Spinal cord (tissue), 9 donors: ENCODE measurements at regions not wholly inside any gene's neighbourhood (a gene's known extent, or its start where the extent isn't known, plus 50 kb on each side); places are given as distances from the start of the nearest gene placed in this dataset.
"Not testable (repeated sequence)": the region's sequence is repeated elsewhere in the genome, so short reads cannot be mapped to it uniquely, and the experiment has no call there.

Experiments used
- DNase-seq, 6 donors: peaks; one replicate each; pipeline versions ENCODE4 v3.0.0 to v3.0.0-alpha.2; 2013 to 2015; ENCODE audit warnings: low spot score in 6 of 6, low read depth in 4 of 6
- H3K27ac ChIP-seq: one replicate; pipeline ENCODE4 v1.5.1; 2013; ENCODE audit warnings: low read depth, low read length, control low read depth
- H3K27me3 ChIP-seq: one replicate; pipeline ENCODE4 v1.6.1; 2013; ENCODE audit warnings: low read length; ENCODE audit not compliant: control insufficient read depth, insufficient read depth
- H3K36me3 ChIP-seq: one replicate; pipeline ENCODE4 v1.6.1; 2013; ENCODE audit warnings: low read length; ENCODE audit not compliant: control insufficient read depth, insufficient read depth
- H3K4me1 ChIP-seq: one replicate; pipeline ENCODE4 v1.6.1; 2013; ENCODE audit warnings: low read length; ENCODE audit not compliant: control insufficient read depth, insufficient read depth
- H3K4me3 ChIP-seq: one replicate; pipeline ENCODE4 v1.5.1; 2013; ENCODE audit warnings: low read depth, low read length, control low read depth
- H3K9me3 ChIP-seq: one replicate; pipeline ENCODE4 v1.6.1; 2013; ENCODE audit warnings: low read length; ENCODE audit not compliant: control insufficient read depth, insufficient read depth
- WGBS: methylation state at CpG from one replicate; pipeline ENCODE4 v1.1.5; 2013; ENCODE audit warnings: missing lambda C conversion rate; ENCODE audit not compliant: insufficient coverage; 5-methylcytosine and 5-hydroxymethylcytosine counted together
- donor health status: healthy.

DNA sequence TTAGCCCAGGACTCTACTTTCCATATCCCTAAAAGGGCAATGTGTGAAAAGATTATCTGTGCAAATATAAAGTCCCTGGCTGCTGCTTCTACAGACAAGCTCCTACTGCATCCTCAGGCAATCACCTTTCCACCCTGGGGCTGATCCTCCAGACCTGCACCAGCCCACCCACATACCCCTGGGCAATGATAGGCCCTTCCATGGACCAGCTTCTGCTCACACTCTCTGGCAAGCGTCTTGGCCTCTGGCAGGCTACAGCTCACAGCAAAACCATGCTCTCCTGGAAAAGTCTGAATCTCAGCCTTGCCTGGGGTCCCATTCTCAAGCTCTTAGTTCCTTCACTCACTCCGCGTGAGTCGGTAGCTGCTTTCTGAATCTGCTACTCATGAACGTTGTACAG, 69.5 kb downstream of the IGLL5 start:
- Histone ChIP-seq H3K4me1 (no peaks in the 10 kb centered on the region), H3K27me3 (no peaks in the 10 kb centered on the region), H3K9me3 (no peaks in the 10 kb centered on the region), H3K36me3 (no peaks in the 10 kb centered on the region), H3K27ac (no peak overlapping the region), H3K4me3 (no peak overlapping the region)
- no peak for DNase-seq
- WGBS, result 74% methylated on average over 5 of the region's 5 CpGs

DNA sequence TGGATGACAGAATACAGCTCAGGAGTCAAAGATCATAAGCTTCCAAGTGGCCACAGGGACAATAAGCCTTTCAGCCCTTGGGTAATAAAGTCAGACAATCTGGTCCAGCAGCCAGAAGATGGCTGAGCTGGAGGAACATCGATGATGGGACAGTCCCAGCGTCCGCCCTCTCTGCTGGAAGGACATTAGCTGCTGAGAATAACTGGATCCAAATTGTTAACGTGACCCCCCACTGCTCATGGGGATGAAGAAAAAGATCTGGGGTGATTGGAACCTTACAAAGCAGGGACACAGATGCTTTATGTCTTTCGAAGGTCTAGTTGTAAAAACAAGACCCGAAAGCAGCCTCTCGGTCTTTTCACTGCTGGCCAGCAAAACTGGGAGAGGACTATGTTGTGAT, 71.0 kb downstream of the IGLL5 start:
- H3K4me1 ChIP-seq, result no peaks in the 10 kb centered on the region
- no peak for DNase-seq
- H3K4me3 ChIP-seq, result no peak overlapping the region
- no peaks in the 10 kb centered on the region for H3K9me3 ChIP-seq
- 80% methylated on average over 7 of the region's 7 CpGs for WGBS
- H3K27me3 ChIP-seq, result no peaks in the 10 kb centered on the region
- no peak overlapping the region for H3K27ac ChIP-seq
- no peaks in the 10 kb centered on the region for H3K36me3 ChIP-seq

DNA sequence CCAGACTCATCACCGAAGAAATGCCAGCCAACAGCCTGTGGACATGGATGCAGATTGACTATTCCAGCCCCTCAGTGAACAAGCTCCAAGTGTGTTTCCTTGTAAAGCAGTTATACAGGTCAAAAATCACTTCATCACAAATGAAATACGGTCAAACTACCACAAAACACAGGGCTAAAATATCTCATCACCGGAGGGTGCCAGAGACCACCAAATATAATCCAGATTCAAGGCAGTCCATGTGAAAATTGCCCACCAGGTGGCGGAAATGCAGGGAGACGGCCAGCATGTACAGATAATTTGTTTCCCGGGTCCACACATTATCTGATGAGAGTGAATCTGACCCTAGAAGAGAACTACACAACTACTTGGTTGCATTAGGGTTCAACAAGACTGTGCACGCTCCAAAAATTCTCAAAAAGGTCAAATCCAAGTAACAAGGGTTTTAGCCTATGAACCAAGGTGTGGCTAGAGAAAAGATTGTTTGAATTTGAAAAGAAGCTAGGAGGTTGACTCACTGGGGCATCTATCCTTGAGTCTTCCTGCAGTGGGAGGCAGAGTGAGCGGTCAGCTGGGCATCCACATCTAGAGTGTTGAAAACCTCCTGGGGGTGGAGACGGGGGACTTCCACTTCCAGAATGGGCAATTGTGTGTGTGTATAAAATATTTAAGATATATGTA, 71.7 kb downstream of the IGLL5 start:
- Histone ChIP-seq H3K9me3 (no peaks in the 10 kb centered on the region), H3K4me1 (no peaks in the 10 kb centered on the region), H3K4me3 (no peak overlapping the region), H3K27ac (no peak overlapping the region), H3K36me3 (no peaks in the 10 kb centered on the region), H3K27me3 (no peaks in the 10 kb centered on the region)
- WGBS, result 47% methylated on average over 3 of the region's 9 CpGs
- peak; percentile 76 to 97 (median 88) for DNase-seq

GRCh38 chr22:22960307-22960706, 72.7 kb downstream of the IGLL5 start:
- Histone ChIP-seq H3K9me3 (no peaks in the 10 kb centered on the region), H3K27me3 (no peaks in the 10 kb centered on the region), H3K27ac (no peak overlapping the region), H3K4me1 (no peaks in the 10 kb centered on the region), H3K36me3 (no peaks in the 10 kb centered on the region), H3K4me3 (no peak overlapping the region)
- WGBS, result 100% methylated on average over 1 of the region's 1 CpG
- DNase-seq, result no peak

- no peaks in the 10 kb centered on the region for H3K27me3 ChIP-seq
- no peak overlapping the region for H3K4me3 ChIP-seq
- H3K36me3 ChIP-seq, result no peaks in the 10 kb centered on the region
- H3K4me1 ChIP-seq, result no peaks in the 10 kb centered on the region
- no CpG with 5 or more reads among the region's 1 CpG for WGBS
- H3K27ac ChIP-seq, result no peak overlapping the region
- no peak for DNase-seq
- no peaks in the 10 kb centered on the region for H3K9me3 ChIP-seq
These were observed 74.0 kb downstream of the IGLL5 start for GRCh38 chr22:22961574-22961973.

DNA sequence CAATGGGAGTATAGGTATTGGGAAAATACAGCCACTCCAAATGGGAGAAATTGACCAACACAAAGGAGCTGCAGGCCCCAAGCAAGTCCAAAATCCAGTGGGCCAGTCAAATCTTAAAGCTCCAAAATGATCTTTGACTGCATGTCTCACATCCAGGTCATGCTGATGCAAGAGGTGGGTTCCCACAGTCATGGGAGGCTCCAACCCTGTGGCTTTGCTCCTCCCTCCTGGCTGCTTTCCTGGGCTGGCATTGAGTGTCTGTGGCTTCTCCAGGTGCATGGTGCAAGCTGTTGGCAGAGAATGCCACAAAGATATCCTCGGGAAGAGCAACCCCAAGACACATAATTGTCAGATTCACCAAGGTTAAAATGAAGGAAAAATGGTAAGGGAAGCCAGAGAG, 80.8 kb downstream of the IGLL5 start:
- Histone ChIP-seq H3K4me3 (no peak overlapping the region), H3K9me3 (no peaks in the 10 kb centered on the region), H3K36me3 (no peaks in the 10 kb centered on the region), H3K27me3 (no peaks in the 10 kb centered on the region), H3K4me1 (no peaks in the 10 kb centered on the region), H3K27ac (no peak overlapping the region)
- whole genome bisulfite sequencing, result no CpG with 5 or more reads among the region's 1 CpG
- no peak for DNase-seq

DNA sequence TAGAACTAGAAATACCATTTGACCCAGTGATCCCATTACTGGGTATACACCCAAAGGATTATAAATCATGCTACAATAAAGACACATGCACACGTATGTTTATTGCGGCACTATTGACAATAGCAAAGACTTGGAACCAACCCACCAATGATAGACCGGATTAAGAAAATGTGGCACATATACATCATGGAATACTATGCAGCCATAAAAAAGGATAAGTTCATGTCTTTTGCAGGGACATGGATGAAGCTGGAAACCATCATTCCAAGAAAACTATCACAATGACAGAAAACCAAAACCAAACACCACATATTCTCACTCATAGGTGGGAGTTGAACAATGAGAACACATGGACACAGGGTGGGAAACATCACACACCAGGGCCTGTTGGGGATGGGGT, 85.0 kb downstream of the IGLL5 start:
- H3K27ac ChIP-seq, H3K4me1 ChIP-seq, H3K36me3 ChIP-seq, H3K4me3 ChIP-seq, H3K27me3 ChIP-seq, H3K9me3 ChIP-seq, DNase-seq: not testable (repeated sequence)
- WGBS, result 100% methylated on average over 1 of the region's 3 CpGs

- DNase-seq, result no peak
- 68% methylated on average over 2 of the region's 3 CpGs for WGBS
- Histone ChIP-seq H3K36me3 (no peaks in the 10 kb centered on the region), H3K9me3 (no peaks in the 10 kb centered on the region), H3K4me1 (no peaks in the 10 kb centered on the region), H3K27ac (no peak overlapping the region), H3K4me3 (no peak overlapping the region), H3K27me3 (no peaks in the 10 kb centered on the region)
These were observed 85.7 kb downstream of the IGLL5 start for GRCh38 chr22:22973336-22973735.

DNA sequence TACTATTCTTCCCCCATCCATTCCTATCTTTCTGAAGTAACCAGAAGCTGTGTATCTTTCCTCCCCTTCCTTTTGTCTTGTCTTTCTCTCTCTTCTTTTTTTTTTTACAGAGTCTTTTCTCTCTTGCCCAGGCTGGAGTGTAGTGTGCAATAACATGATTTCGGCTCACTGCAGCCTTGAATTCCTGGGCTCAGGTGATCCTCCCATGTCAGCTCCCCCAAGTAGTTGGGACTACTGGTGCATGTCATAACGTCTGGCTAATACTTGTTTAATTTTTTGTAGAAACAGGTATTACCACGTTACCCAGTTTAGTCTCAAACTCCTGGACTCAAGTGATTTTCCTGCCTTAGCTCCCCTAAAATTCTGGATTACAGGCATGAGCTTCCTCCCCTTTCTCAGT, 86.5 kb downstream of the IGLL5 start:
- WGBS, result no CpG with 5 or more reads among the region's 3 CpGs

GRCh38 chr22:22974795-22975580, 87.4 kb downstream of the IGLL5 start:
- no peak overlapping the region for H3K4me3 ChIP-seq
- H3K9me3 ChIP-seq, result peaks cover 4% of the 10 kb centered on the region
- H3K36me3 ChIP-seq, result no peaks in the 10 kb centered on the region
- 93% methylated on average over 5 of the region's 8 CpGs for WGBS
- no peak overlapping the region for H3K27ac ChIP-seq
- peak in 1 of 6 donors; percentile 36 for DNase-seq
- no peaks in the 10 kb centered on the region for H3K27me3 ChIP-seq
- H3K4me1 ChIP-seq, result no peaks in the 10 kb centered on the region

More for the DNA sequence above, 86.5 kb downstream of the IGLL5 start:
- Histone ChIP-seq H3K4me3 (no peak overlapping the region), H3K4me1 (no peaks in the 10 kb centered on the region), H3K9me3 (no peaks in the 10 kb centered on the region), H3K27me3 (no peaks in the 10 kb centered on the region), H3K36me3 (no peaks in the 10 kb centered on the region), H3K27ac (no peak overlapping the region)
- no peak for DNase-seq
